ENCODE measurements at regions not wholly inside any gene's neighbourhood (a gene's known extent, or its start where the extent isn't known, plus 50 kb on each side); places are given as distances from the start of the nearest gene placed in this dataset.

- DNase-seq (ENCODE audit: low read depth) = no peak
- H3K4me3 ChIP-seq (ENCODE audit: low read depth, low read length) = no peak overlapping the region
- TF ChIP-seq CTCF (IDR thresholded peaks at IDR 0.05; ENCODE audit: low read depth, low read length, missing control alignments) = no peak
These were observed 149.5 kb downstream of the RAP2B start for GRCh38 chr3:153311541-153311940.

- TF ChIP-seq CTCF (IDR thresholded peaks at IDR 0.05; ENCODE audit: low read depth, low read length, missing control alignments) = no peak
- no peak for DNase-seq (ENCODE audit: low read depth)
- H3K4me3 ChIP-seq (ENCODE audit: low read depth, low read length) = no peak overlapping the region
These were observed 151.4 kb downstream of the RAP2B start for GRCh38 chr3:153313302-153313965.

GRCh38 chr3:153314038-153314437, 152.0 kb downstream of the RAP2B start:
- DNase-seq (ENCODE audit: low read depth) = no peak
- no peak for TF ChIP-seq CTCF (IDR thresholded peaks at IDR 0.05; ENCODE audit: low read depth, low read length, missing control alignments)

GRCh38 chr3:153315781-153316180, 153.8 kb downstream of the RAP2B start:
- H3K4me3 ChIP-seq (ENCODE audit: low read depth, low read length) = no peak overlapping the region
- TF ChIP-seq CTCF (IDR thresholded peaks at IDR 0.05; ENCODE audit: low read depth, low read length, missing control alignments) = no peak
- no peak for DNase-seq (ENCODE audit: low read depth)

More at GRCh38 chr3:153314038-153314437, 152.0 kb downstream of the RAP2B start:
- no peak overlapping the region for H3K4me3 ChIP-seq (ENCODE audit: low read depth, low read length)

- no peak overlapping the region for H3K4me3 ChIP-seq (ENCODE audit: low read depth, low read length)
- DNase-seq (ENCODE audit: low read depth) = no peak
- TF ChIP-seq CTCF (IDR thresholded peaks at IDR 0.05; ENCODE audit: low read depth, low read length, missing control alignments) = no peak
These were observed 157.9 kb downstream of the RAP2B start for GRCh38 chr3:153319705-153320554.

- no peak for TF ChIP-seq CTCF (IDR thresholded peaks at IDR 0.05; ENCODE audit: low read depth, low read length, missing control alignments)
- H3K4me3 ChIP-seq (ENCODE audit: low read depth, low read length) = no peak overlapping the region
- no peak for DNase-seq (ENCODE audit: low read depth)
These were observed 158.6 kb downstream of the RAP2B start for GRCh38 chr3:153320585-153321128.
